PFSK-1 (cell line): ENCODE measurements at regions not wholly inside any gene's neighbourhood (a gene's known extent, or its start where the extent isn't known, plus 50 kb on each side); places are given as distances from the start of the nearest gene placed in this dataset.

Experiments
- FOXP2 ChIP-seq: optimal IDR thresholded peaks from 2 replicates; pipeline ENCODE3; 2011; ENCODE audit warnings: borderline replicate concordance, control low read depth, inconsistent platforms; ENCODE audit not compliant: insufficient read depth; ENCODE audit errors: extremely low read length, extremely low read depth
- POLR2AphosphoS5 ChIP-seq: IDR thresholded peaks from 2 replicates; pipeline ENCODE4 v1.6.1; 2012; ENCODE audit warnings: low read depth, mild to moderate bottlenecking, control low read depth, low read length, moderate library complexity
- SIN3A ChIP-seq: IDR thresholded peaks from 2 replicates; pipeline ENCODE4 v1.6.1; 2012; ENCODE audit warnings: mild to moderate bottlenecking, low read length, moderate library complexity, borderline replicate concordance; ENCODE audit not compliant: insufficient read depth
- TAF1 ChIP-seq: IDR thresholded peaks from 2 replicates; pipeline ENCODE4 v1.6.1; 2012; ENCODE audit warnings: low read length, control low read depth, borderline replicate concordance; ENCODE audit not compliant: insufficient read depth
- TF ChIP-seq, protein P1 (sequence below), 2 experiments: IDR thresholded peaks; 2 replicates each; pipeline versions ENCODE4 v1.6.1 to v1.8.0; 2011 to 2012; ENCODE audit warnings: low read depth in 2 of 2, low read length in 2 of 2, control low read depth in 1 of 2, inconsistent platforms in 1 of 2, mild to moderate bottlenecking in 1 of 2, moderate library complexity in 1 of 2; ENCODE audit not compliant: insufficient read depth in 1 of 2

DNA sequence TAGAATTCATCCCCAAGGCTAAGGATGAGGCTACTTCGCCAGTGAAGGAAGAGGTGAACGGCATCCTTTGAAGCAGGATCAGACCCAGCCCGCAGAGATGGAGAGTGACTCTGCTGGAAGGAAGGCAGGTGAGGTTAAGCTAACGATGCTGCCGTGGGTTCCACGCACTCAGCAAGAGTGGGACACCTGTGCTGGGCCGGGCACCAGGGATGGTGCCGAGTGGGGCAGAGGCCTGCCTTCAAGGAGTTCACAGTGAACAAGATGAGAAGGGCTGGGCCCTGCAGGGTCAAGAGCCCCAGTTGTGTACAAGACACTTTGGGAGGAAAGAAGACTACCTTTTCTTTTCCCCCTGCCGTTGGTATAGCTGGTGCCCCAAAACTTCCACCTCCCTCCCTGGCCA, 606.6 kb downstream of the LIG4 start:
- no peak for TF ChIP-seq FOXP2

DNA sequence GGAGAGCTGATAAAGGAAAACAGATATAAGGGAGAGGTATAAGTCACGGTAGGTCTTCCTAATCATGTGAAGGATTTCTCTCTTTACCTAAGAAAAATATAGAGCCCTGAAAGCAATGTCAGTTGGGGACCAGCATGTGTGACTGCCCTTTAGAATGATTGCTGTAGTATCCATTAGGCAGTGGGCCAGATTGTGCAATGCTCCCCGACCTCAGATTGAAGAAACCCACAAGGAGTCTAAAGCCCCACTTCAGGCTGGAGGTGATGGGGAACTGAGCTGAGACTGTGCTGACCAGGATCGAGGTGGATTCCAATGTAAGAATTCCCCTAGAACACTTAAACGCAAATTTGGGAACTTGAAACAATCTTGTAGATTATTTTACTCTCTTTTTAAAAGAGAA, 614.4 kb downstream of the LIG4 start:
- TF ChIP-seq SIN3A (no peak), TAF1 (no peak), POLR2AphosphoS5 (no peak), FOXP2 (no peak)
- TF ChIP-seq, protein P1, sequence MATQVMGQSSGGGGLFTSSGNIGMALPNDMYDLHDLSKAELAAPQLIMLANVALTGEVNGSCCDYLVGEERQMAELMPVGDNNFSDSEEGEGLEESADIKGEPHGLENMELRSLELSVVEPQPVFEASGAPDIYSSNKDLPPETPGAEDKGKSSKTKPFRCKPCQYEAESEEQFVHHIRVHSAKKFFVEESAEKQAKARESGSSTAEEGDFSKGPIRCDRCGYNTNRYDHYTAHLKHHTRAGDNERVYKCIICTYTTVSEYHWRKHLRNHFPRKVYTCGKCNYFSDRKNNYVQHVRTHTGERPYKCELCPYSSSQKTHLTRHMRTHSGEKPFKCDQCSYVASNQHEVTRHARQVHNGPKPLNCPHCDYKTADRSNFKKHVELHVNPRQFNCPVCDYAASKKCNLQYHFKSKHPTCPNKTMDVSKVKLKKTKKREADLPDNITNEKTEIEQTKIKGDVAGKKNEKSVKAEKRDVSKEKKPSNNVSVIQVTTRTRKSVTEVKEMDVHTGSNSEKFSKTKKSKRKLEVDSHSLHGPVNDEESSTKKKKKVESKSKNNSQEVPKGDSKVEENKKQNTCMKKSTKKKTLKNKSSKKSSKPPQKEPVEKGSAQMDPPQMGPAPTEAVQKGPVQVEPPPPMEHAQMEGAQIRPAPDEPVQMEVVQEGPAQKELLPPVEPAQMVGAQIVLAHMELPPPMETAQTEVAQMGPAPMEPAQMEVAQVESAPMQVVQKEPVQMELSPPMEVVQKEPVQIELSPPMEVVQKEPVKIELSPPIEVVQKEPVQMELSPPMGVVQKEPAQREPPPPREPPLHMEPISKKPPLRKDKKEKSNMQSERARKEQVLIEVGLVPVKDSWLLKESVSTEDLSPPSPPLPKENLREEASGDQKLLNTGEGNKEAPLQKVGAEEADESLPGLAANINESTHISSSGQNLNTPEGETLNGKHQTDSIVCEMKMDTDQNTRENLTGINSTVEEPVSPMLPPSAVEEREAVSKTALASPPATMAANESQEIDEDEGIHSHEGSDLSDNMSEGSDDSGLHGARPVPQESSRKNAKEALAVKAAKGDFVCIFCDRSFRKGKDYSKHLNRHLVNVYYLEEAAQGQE (IDR thresholded peaks at IDR 0.05; ENCODE audit: insufficient read depth in 1 of 2, low read depth in 2 of 2, low read length in 2 of 2): no peak

DNA sequence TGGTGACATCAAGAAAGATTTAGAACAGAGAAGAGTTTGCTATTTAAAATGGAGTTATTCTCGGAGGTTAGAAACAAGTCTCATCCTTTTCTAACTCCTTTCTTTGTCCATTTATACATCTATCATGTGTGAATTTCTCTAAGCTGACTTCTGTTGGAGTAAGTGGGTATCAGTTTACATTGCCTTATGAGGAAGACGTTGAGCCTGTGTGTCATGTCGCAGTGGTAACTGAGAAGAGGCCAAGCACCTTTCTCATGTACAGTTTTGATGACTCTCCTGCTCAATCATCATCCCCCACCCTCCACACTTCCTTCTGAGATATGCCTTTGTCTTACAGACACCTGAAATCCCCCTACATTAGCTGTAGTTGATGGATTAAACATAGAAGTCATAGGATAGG, 624.8 kb downstream of the LIG4 start:
- TF ChIP-seq POLR2AphosphoS5 (no peak), FOXP2 (no peak), TAF1 (no peak), SIN3A (no peak)
- TF ChIP-seq, protein P1 (IDR thresholded peaks at IDR 0.05; ENCODE audit: insufficient read depth in 1 of 2, low read depth in 2 of 2, low read length in 2 of 2): no peak

DNA sequence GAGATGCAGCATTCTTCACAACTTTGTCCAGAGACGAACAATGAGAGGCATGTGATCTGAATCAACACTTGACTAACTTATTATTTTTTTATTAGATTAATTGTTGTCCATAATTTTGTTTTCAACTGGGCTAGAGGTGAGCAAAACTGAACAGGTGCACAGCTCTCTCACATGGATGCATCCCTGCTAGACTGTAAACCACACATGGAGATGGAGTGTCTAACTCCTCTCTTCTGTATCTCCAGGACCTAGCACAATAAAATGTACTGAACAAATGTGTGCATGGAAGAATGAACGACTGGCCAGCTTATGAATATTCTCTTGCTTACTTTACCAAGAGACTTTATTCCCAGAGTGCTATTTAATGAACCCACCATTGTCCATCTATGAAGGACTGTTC, 627.7 kb downstream of the LIG4 start:
- TF ChIP-seq FOXP2: no peak
- TF ChIP-seq SIN3A: no peak
- TF ChIP-seq, protein P1 (IDR thresholded peaks at IDR 0.05; ENCODE audit: insufficient read depth in 1 of 2, low read depth in 2 of 2, low read length in 2 of 2): no peak
- no peak for TF ChIP-seq TAF1
- no peak for TF ChIP-seq POLR2AphosphoS5

DNA sequence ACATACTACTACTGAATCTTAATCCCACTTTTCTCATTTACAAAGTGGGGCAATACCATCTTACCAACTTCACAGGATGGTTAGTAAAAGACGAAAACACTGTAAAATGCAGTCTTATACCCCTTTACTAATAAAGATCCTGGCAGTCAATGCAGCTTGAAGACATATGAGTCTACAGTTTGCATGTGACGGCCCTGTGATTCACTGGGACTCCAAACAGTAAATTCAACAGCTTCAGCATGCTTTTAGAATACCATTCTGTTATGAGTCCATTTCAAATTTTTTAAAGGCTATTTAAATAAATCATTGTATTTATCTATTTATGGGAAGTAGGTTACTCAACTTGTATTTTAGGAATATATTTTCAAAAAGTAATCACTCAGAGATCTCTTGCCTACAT, 629.1 kb downstream of the LIG4 start:
- TF ChIP-seq FOXP2: no peak
- TF ChIP-seq POLR2AphosphoS5: no peak
- TF ChIP-seq SIN3A: no peak
- no peak for TF ChIP-seq TAF1
- TF ChIP-seq, protein P1 (IDR thresholded peaks at IDR 0.05; ENCODE audit: insufficient read depth in 1 of 2, low read depth in 2 of 2, low read length in 2 of 2): no peak
